RKO (cell line): ENCODE measurements at regions not wholly inside any gene's neighbourhood (a gene's known extent, or its start where the extent isn't known, plus 50 kb on each side); places are given as distances from the start of the nearest gene placed in this dataset.
"Not testable (repeated sequence)": the region's sequence is repeated elsewhere in the genome, so short reads cannot be mapped to it uniquely, and the experiment has no call there.

Experiments used
- DNase-seq: peaks from one replicate; pipeline ENCODE4 v3.0.0-alpha.2; 2016; ENCODE audit warnings: low spot score

DNA sequence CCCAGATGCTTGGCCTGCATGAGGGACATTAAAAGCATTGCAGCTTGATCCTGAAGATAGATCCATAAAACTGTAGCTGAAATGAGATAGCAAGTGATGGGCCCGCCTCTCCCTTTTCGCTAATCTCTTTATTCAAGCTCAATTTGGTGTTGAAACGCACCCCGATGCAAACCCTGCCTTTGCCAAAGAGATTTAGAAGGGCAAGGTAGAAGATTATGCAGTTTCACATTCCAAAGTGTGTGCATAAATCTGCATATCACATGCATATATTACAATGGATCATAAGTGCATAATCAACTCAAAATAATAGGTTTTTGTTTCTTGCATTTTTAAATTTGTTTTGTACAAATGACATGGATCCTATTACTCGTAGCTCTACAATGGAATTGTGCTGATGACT is 80.1 kb upstream of the SHANK2 start:
- DNase-seq: no peak

DNA sequence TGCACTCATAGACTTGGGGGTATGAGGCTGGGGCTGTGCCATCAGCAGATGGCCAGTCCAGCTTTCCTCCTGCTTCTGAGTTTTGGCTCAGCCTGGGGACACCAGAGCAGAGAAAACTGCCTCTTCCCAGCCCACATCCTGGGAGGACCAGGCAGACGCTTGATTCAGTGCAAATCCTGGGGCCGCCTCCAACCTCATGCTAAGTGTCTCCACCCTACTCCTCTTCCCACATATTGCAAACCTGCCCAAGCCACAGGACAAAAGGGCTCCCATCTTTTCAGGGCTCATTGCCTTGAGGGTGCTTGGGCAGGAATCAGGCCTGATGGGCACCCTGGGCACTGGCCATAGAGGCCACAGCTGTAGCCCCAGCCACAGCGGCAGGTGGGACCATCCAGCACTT is 79.7 kb upstream of the SHANK2 start:
- DNase-seq: no peak

DNA sequence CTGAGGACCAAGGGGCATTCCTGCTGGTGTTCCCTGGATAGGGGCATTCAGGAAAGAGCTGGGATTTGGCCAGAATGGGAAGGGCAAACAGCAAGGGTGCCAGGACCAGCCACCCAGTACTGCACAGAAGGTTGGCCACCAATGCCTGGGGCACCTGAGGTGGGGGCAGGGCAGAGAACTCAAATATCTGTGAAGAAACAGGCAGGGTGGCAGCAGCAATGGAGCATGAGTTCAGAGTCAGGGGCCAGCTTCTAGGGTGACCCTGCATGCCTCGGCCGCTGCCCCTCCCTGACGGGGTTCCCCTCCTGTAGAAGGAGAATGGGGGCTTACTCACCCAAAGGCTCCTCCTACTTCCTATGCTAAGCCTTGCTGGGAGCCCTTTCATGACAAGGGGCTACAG is 79.3 kb upstream of the SHANK2 start:
- no peak for DNase-seq

DNA sequence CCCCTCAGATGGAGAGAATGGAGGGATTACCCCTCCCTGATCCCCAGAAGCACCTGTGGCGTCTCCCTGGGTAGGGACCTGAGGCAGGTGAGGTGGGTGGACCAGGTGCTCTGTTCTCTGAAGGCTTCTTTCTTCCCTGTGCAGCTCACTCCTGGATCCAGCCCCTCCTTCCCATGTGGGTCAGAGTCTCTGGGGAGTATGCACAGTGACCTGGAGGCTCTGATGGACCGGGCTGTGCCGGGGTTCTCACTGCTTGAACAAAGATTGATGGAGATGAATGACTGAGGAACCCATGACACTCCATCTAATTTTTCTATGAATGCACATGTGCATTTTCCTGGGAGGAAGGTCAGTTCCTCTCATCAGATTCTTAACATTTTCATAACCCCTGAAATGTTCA is 78.6 kb upstream of the SHANK2 start:
- DNase-seq: no peak

DNA sequence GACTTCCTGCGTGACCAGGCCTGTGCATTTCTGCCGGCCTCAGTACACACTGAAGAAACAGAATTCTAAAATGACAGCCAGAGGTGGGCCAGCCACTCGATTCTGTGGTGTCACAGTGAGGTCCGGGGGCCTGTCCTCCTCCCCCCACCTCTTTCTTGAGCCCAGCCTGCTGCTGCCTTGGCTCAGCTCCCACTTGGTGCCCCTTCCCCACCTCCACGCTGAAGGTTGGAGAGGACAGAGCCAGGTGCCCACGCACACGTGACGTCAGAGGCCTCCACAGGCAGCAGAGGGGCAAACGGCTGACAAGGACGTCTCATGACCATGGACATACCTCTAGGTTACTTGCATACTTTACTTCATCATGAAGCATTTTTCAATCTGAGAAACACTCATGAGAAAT is 78.0 kb upstream of the SHANK2 start:
- no peak for DNase-seq

DNA sequence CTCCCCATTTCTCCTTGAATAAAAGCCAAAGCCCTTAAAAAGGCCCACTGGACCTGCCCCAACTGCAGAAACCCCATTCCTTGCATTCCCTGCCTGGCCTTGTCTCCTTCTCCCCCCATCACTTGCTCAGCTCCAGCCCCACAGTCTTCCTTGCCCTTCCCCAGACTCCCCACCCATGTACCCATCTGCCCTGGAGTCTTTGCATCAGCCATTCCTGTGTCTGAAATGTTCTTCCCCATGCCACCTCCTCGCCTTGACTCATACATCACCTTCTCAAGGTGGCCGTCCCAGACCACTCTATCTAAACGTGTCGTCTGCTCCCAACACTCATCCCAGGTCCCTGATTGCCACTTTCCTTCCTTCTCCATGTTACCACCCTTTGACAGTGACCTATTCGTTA is 77.4 kb upstream of the SHANK2 start:
- no peak for DNase-seq

DNA sequence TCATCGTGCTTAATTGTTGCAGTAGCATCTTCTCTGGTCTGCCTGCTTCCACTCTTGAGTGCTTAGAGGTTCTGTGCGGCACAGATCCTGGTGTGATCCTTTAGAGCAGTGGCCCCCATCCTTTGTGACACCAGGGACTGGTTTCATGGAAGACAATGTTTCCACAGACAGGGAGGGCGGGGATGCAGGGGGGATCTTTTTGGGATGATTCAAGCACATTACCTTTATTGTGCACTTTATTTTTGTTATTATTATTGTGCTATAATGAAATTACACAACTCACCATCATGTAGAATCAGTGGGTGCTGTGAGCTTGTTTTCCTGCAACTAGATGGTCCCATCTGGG is 76.8 kb upstream of the SHANK2 start:
- no peak for DNase-seq

DNA sequence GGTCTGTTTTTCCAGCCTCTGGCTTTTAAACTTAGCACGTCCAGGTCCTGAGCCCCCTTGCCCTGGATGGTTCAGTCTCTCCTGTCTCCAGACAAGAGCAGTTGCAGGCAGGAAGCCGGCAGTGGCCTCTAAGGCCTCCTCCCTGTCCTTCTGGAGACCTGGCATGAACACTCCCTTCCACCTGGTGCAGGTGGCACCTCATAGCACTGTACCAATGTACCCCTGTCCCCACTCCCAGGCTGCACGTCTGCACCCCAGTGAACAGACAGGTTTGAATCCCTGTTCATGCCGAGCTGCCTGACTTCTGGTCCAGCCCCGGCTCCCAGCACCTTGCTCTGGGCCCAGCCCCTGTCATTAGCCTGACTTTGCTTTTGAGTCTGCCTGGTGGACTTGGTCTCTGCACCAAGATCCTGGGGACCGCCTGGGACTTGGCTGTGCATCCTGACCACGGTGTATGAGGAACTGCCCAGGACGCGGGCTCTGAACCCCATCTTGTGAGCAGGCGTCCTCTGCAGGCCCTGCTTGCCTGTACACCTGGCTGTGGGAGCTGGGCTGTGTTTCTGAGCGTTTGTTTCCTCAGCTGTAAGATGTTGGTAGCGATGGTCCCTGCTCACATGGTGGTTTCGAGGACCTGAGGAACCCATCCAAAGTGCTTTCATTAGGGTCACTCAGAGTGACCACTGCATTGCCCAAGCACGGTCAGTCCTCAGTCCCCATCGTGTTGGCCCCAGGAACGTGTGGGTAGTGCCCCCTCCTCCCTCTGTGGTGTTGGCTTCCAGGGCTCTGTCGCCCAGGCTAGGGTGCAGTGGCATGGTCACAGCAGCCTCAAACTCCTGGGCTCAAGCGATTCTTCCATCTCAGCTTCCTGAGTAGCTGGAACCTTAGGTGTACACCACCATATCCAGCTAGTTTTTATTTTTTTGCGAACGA is 75.0 kb upstream of the SHANK2 start:
- no peak for DNase-seq

DNA sequence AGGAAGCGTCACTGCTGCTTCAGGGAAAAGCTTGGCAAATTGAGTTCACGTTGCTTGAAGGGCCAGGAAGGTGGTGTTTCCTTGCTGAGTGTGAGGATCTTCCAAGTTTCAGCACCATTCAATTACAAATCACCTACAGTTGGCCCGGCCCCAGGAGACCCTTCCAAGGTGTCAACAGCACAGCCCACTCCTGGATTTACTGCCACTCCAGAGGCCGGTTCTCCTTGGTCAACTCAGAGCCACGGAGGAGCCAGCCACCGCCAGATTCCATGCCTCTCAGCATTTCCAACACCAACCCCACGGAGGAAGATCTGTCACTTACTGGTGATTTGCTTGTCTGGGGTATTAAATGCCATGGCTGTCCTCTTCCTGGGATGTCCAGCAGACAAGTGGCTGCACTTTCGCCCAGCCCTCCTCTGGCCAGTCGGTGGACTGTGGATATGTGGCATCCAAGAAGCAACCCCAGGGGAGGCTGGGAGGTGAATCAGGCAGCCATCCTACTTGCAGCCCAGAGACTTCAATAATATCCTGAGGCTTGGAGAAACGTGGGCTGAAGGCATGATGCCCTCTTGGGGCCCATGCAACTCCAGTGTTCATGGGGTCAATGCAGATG is 74.1 kb upstream of the SHANK2 start:
- no peak for DNase-seq

DNA sequence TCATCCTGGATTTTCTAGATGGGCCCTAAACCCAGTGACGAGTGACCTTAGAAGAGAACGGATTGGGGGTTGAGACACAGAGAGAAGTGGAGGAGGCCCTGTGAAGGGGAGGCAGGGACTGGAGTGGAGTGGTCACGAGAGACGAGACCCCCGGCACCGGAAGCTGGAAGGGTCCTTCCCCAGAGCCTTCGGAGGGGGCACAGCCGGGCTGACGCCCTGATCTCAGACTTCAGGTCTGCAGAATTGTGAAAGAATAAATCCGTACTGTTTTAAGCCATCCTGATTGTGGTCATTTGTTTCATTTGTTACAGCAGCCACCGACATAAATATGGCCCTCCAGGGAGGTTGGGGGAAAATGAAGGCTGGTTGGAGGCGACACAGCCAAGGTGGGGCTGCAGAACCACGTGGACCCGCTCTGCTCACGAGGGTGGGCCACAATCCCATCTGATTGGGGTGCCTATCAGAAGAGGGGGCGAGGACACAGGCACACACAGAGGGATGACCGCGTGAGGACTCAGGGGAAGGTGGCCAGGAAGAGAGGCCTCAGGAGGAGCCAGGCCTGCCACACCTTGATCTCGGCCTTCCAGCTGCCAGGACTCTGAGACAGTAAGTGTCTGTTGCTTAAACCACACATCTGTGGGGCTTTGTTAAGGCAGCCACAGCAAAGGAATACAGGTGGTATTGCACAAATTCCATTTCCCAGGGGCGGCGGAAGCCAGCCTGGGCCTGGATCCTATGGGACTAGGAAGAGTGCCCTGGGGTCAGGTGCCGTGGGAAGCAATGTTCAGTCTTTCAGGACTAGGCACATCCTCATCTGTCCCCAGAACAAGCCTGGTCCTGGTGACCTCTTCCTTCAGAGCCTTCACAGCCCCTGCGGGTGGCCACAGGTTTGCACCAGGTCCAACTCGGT is 73.3 kb upstream of the SHANK2 start:
- DNase-seq: no peak

DNA sequence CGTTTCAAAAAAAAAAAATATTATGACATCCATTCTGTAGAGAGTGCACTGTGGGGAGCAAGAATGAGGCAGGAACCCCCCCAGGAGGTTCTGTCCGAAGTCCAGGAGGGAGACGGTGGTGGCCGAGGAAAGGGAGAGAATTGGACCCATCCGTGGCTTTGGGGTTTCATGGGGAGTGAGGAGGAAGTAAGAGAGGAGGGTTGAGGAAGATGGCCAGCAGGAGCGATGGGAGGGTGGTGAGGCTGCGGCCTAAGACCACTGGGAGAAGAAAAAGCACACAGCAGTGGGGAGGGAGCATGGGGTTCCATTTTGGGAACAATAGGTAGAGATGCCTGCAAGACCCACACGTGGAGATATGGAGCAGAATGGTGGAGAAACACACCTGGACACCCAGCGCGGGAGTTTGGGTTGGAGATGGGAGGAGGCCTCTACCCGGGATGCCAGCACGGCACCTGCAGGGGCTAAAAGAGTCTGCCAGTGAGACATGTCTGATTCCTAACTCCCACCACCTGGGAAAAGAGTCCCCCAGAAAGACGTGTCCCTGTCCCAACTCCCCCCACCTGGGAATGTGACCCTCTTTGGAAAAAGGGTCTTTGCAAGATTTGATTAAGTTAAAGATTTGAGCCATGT is 72.5 kb upstream of the SHANK2 start:
- no peak for DNase-seq

DNA sequence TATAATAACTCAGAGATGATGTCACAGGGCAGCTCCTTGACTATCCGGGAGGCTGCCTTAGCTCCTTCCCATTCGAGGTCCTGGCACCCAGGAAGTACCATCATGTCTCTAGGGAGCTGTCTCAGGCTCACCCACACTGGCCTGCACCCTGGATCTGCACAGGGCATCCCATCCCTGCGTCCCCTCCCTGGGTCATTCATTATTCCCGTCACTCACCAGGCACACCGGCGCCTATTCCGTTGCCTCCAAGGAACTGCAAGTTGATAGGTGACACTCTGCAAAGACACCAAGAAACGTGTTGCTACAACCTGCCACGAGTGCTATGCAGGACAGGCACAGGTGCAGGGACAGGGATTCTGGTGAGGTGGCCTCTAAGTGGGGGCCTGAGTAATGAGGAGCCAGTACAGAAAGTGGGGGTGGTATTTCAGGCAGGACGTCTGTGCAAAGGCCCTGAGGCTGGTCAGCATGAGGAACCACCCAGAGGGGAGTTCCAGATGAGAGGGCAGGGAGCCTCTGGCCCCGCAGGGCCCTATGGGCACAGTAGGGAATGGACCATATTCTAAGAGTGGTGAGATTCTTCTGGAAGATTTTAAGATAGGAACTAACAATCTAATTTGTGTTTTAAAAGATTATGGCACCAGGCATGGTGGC is 71.6 kb upstream of the SHANK2 start:
- DNase-seq: no peak

DNA sequence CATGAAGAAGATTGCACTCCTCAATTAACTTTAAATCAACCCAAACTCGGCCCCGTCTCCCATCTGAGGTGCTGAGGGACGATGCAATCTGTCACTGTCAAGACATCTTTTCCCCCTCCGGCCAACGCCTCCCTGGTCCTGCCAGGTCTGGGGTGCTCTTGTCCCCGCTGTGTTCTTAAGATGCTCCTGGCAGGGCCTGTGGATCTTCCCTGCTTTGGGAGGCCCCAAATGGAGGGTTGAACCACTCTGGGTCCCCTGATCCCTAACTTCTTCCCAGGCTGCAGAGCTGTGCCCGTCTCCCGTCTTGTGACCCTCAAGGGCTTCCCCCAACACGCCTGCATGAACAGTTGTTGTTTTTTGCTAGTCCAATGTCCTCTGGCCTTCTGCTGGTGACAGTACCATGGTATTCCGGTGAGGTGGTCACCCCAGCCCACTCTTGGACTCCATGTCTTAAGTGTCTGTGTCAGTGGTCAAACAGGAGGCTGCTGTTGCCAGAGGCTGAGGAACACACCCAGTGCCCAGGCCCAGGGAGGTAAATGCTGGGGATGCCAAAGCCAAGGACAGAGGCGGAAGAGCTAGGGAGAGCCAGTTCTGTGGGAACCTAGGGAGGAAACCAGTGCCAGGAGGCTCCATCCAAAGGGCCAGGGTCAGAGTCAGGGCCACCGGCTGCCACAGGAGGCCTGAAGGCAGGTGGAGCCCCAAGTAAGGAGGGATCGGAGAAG is 70.6 kb upstream of the SHANK2 start:
- no peak for DNase-seq

DNA sequence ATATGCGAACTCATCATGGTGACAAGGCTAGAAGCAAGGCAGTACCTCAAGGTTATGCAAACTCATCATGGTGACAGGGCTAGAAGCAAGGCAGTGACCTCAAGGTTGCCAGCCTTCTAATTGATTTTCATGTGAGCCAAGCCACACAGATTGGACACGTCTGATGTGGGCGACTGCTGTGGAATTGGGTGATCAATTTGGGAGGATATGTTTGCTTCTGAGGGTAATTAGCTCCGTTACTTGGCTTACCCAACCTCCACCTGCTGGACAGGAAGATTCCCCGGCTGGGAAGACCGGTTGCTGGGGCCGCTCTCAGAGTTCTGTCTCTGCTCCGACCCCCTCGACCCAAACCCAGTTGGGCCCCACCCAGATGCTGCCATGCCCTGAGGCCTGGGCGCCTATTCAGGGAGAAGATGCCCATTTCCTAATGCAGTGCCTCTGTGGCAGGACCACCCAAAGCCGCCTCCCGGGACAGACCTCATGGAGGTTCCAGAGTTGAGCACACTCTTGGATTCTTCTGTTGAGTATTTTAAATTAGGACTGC is 69.9 kb upstream of the SHANK2 start:
- no peak for DNase-seq

DNA sequence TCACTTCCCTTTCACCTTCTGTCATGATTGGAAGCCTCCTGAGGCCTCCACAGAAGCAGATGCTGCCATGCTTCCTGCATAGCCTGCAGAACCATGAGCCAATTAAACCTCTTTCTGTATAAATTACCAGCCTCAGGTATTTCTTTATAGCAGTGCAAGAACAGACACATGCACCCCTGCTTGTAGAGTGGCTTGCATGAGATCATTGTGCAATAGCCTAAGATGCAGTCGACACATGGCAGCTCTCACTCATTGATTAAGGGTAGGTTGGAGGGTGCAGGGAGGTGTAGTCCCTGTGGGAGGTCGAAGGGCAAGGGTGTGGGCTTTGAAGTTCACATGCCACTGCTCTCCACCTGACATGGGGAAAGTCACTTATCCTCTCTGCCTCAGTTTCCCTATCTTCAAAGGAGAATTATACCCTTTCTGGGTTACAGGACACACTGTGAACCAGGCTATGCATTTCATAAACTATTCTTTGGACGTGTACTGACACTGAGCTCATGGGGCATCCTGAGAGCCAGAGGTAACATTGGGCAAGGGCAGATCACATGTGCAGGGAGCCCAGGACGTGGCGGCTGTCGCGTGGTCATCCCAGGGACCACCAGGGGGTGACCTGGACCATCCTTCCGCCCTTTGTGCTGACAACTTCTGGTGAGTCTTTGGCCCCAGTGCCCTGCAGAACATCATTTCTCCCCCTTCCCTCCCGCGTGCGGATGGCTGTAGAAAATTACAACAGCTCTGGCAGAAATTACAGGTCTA is 69.2 kb upstream of the SHANK2 start:
- DNase-seq: no peak

DNA sequence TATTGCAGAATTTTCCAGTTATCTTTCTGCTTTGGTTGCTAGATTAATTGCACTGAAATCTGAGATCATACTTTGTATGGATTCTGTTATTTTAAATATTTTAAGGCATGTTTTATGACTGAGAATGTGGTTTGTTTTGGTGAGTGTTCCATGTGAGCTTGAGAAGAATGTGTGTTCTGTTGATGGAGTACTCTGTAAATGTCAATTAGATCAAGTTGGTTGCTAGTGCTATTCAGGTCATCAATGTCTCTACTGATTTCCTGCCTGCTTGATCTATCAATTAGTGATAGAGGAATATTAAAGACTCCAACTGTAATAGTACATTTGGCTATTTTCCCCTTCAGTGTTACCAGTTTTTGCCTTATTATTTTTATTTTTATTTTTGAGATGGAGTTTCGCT is 64.3 kb upstream of the SHANK2 start:
- DNase-seq: no peak

DNA sequence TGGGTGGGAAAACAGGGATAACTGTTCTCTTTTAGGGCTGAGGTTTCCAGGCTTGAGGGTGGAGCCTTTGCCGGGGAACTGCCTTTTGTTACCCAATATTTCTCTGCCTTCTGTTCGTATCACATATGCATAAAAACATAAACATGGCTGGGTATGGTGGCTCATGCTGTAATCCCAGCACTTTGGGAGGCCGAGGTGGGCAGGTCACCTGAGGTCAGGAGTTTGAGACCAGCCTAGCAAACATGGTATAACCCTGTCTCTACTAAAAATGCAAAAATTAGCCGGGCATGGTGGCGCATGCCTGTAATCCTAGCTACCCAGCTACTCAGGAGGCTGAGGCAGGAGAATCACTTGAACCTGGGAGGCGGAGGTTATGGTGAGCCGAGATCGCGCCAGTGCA is 60.2 kb upstream of the SHANK2 start:
- not testable (repeated sequence) for DNase-seq

DNA sequence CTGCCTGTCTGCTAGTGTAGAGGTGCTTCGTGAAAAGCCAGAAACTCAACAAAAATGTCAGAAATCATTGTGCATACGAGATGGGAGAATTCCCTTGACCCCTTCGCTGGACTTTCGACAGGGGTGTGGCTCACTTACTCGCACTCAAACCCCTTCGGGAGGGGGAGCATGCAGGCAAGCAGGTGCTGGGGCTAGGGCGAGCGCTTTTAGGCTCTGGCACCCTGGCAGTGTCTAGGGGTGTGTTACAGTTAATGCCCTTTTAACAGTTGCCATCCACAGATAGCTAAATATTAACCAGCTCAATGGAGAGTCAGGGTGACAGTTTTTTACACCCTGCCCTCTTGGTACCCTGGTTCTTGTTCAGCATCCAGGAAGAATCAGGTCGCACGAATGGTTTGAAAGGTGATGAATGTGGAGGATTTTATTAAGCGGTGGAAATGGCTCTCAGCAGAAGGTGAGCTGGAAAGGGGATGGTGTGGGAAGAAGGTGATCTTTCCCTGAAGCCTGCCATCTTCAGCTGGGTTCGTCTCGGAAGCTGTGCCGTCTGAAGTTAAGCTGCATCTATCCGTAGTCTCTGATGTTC is 59.6 kb upstream of the SHANK2 start:
- no peak for DNase-seq

DNA sequence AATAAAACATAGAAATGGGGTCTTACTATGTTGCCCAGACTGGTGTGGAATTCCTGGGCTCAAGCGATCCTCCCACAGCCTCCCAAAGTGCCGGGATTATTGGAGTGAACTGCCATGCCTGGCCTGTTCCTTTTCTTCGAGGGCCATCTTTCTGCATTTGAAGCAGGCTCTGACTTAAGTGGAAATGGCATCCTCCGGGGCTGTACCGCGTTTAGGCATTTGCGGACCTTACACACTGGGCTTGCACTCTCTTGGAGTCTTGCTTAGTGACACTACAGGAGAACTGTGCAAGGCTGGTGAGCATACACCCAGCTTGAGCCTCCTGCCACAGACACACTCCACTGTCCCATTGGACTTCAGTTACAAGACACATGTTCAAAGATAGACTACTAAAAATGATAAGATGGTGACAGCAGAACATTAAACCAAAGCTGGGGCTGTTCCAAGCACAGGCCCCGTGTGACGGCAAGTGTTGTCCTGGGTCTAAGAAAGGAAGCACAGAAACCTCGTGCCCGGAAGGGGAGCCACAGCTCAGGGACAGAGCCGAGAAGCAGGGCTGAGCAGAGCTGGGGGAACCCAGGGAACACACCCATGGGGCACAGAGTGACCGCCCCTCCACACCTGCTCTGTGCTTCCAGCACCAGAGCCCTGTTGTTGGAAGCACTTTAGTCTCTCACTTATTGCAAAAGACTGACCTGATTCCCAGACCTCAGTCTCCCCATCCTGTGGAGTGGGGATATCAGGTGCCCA is 59.0 kb upstream of the SHANK2 start:
- DNase-seq: no peak
